ENCODE measurements at regions not wholly inside any gene's neighbourhood (a gene's known extent, or its start where the extent isn't known, plus 50 kb on each side); places are given as distances from the start of the nearest gene placed in this dataset.

GRCh38 chr6:84539122-84539856 lies 225.1 kb downstream of the TBX18 start:
- H3K36me3 ChIP-seq (ENCODE audit: insufficient read depth, low read length), result no peaks in the 10 kb centered on the region
- no peak overlapping the region for H2AFZ ChIP-seq (ENCODE audit: low read length)
- H3K27ac ChIP-seq (ENCODE audit: low read depth, low read length, poor library complexity, severe bottlenecking), result no peak overlapping the region
- H3K4me1 ChIP-seq (ENCODE audit: insufficient read depth, low read length, severe bottlenecking), result no peaks in the 10 kb centered on the region
- no peaks in the 10 kb centered on the region for H3K9me3 ChIP-seq (ENCODE audit: low read length)
- H4K20me1 ChIP-seq (ENCODE audit: insufficient read depth, low read length), result no peaks in the 10 kb centered on the region
- H3K79me2 ChIP-seq (ENCODE audit: insufficient read depth, low read length), result no peaks in the 10 kb centered on the region
- H3K4me3 ChIP-seq (ENCODE audit: low read depth, low read length, poor library complexity, severe bottlenecking), result no peak overlapping the region
- TF ChIP-seq CTCF (IDR thresholded peaks at IDR 0.05; ENCODE audit: low read length), result no peak
- TF ChIP-seq EZH2 (IDR thresholded peaks at IDR 0.05; ENCODE audit: borderline replicate concordance, low read length), result no peak
- no peaks in the 10 kb centered on the region for H3F3A ChIP-seq (ENCODE audit: insufficient read depth, low read length)
- H3K9ac ChIP-seq (ENCODE audit: low read length), result no peak overlapping the region
- no peaks in the 10 kb centered on the region for H3K9me2 ChIP-seq (ENCODE audit: low read depth, low read length)
- H3K27me3 ChIP-seq (ENCODE audit: insufficient read depth, low read length), result no peaks in the 10 kb centered on the region
- H3K4me2 ChIP-seq (ENCODE audit: low read length), result no peak overlapping the region

- no peak overlapping the region for H2AFZ ChIP-seq (ENCODE audit: low read length)
- no peaks in the 10 kb centered on the region for H3F3A ChIP-seq (ENCODE audit: insufficient read depth, low read length)
- no peak overlapping the region for H3K9ac ChIP-seq (ENCODE audit: low read length)
- H3K4me1 ChIP-seq (ENCODE audit: insufficient read depth, low read length, severe bottlenecking), result no peaks in the 10 kb centered on the region
- no peaks in the 10 kb centered on the region for H3K36me3 ChIP-seq (ENCODE audit: insufficient read depth, low read length)
- no peak overlapping the region for H3K4me2 ChIP-seq (ENCODE audit: low read length)
- H3K27me3 ChIP-seq (ENCODE audit: insufficient read depth, low read length), result no peaks in the 10 kb centered on the region
- no peak overlapping the region for H3K27ac ChIP-seq (ENCODE audit: low read depth, low read length, poor library complexity, severe bottlenecking)
- H3K79me2 ChIP-seq (ENCODE audit: insufficient read depth, low read length), result no peaks in the 10 kb centered on the region
- no peaks in the 10 kb centered on the region for H3K9me3 ChIP-seq (ENCODE audit: low read length)
- H4K20me1 ChIP-seq (ENCODE audit: insufficient read depth, low read length), result no peaks in the 10 kb centered on the region
- no peak for TF ChIP-seq CTCF (IDR thresholded peaks at IDR 0.05; ENCODE audit: low read length)
- no peak for TF ChIP-seq EZH2 (IDR thresholded peaks at IDR 0.05; ENCODE audit: borderline replicate concordance, low read length)
- no peaks in the 10 kb centered on the region for H3K9me2 ChIP-seq (ENCODE audit: low read depth, low read length)
- no peak overlapping the region for H3K4me3 ChIP-seq (ENCODE audit: low read depth, low read length, poor library complexity, severe bottlenecking)
Measured at GRCh38 chr6:84536885-84537638, 227.3 kb downstream of the TBX18 start.

- Histone ChIP-seq H3K9me2 (ENCODE audit: low read depth, low read length) (no peaks in the 10 kb centered on the region), H3K4me1 (ENCODE audit: insufficient read depth, low read length, severe bottlenecking) (no peaks in the 10 kb centered on the region), H3K79me2 (ENCODE audit: insufficient read depth, low read length) (no peaks in the 10 kb centered on the region), H3K4me2 (ENCODE audit: low read length) (no peak overlapping the region), H3K9me3 (ENCODE audit: low read length) (no peaks in the 10 kb centered on the region), H3K4me3 (ENCODE audit: low read depth, low read length, poor library complexity, severe bottlenecking) (no peak overlapping the region), H4K20me1 (ENCODE audit: insufficient read depth, low read length) (no peaks in the 10 kb centered on the region), H3K9ac (ENCODE audit: low read length) (no peak overlapping the region), H3K36me3 (ENCODE audit: insufficient read depth, low read length) (no peaks in the 10 kb centered on the region), H3F3A (ENCODE audit: insufficient read depth, low read length) (no peaks in the 10 kb centered on the region), H3K27ac (ENCODE audit: low read depth, low read length, poor library complexity, severe bottlenecking) (no peak overlapping the region), H3K27me3 (ENCODE audit: insufficient read depth, low read length) (no peaks in the 10 kb centered on the region), H2AFZ (ENCODE audit: low read length) (no peak overlapping the region)
- no peak for TF ChIP-seq EZH2 (IDR thresholded peaks at IDR 0.05; ENCODE audit: borderline replicate concordance, low read length)
- no peak for TF ChIP-seq CTCF (IDR thresholded peaks at IDR 0.05; ENCODE audit: low read length)
Measured at GRCh38 chr6:84528201-84528600, 236.2 kb downstream of the TBX18 start.
